ENCODE measurements at regions not wholly inside any gene's neighbourhood (a gene's known extent, or its start where the extent isn't known, plus 50 kb on each side); places are given as distances from the start of the nearest gene placed in this dataset.

DNA sequence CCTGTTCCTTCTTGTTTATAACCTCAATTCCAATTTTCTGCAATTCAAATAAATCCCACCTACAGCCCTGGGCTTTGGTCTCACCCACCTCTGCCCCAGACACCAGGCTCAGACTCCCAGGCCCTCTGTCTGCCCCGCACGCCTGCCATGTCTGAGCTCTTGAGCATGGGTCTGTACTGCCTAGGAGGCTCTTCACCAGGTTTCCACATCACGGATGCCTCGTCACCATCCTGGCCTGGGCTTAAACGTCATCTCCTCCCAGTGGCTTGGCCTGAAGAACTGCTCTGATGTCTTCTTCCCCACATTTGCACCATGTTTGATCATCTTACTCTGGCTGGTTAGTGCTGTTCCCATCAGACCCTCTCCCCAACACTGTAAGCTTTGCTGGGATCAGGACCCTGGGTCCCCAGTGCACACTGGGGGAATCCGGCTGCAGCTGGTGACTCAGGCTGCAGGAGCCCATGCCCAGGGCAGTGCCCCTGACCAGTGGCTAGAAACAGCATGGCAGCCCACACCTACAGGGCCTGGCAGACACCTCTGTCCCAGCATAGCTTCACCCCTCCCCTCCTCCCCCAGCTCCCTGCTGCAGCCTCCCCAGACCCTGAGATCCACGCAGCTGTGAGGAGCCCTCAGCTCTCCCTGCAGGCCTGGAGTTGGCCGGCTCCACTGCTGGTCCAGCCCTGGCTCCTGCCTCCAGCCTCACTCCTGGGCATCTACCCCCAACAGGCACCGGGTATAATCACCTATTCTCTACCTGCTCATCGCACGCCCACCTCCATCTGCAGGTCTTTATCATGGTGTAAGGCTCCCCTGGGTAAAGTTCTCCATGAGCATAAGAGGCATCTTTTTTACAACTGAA, 162.8 kb upstream of the NSMCE3 start:
- ChIA-PET CTCF (interaction anchor here (0.6 kb wide), 1 partner anchor 457 kb away, joined by 4 read pairs; no protein-coding TSS in a partner anchor), POLR2A (no interaction called here)
- Histone ChIP-seq H3K4me3 (ENCODE audit: low read depth, low read length) (no peak overlapping the region), H3K4me1 (ENCODE audit: control insufficient read depth, insufficient read depth, low read length) (no peaks in the 10 kb centered on the region), H3K27ac (ENCODE audit: extremely low read depth, low read depth, low read length) (no peak overlapping the region), H3K36me3 (ENCODE audit: control insufficient read depth in 2 of 2, insufficient read depth in 1 of 2, low read length in 2 of 2) (no peaks in the 10 kb centered on the region), H3K9me3 (ENCODE audit: control insufficient read depth, insufficient read depth, low read depth, low read length) (no peaks in the 10 kb centered on the region)
- TF ChIP-seq ZNF548 (tag by site-specific recombination; IDR thresholded peaks at IDR 0.05) (no peak), SALL2 (tag by site-specific recombination; IDR thresholded peaks at IDR 0.05; ENCODE audit: borderline replicate concordance) (no peak), GFI1B (tag by site-specific recombination; IDR thresholded peaks at IDR 0.05) (no peak), TRIM28 (IDR thresholded peaks at IDR 0.05; ENCODE audit: borderline replicate concordance, low read length) (no peak), ZBTB8A (tag by site-specific recombination; IDR thresholded peaks at IDR 0.05) (no peak), MYNN (tag by site-specific recombination; IDR thresholded peaks at IDR 0.05; ENCODE audit: borderline replicate concordance) (no peak), ZNF776 (tag by site-specific recombination; IDR thresholded peaks at IDR 0.05; ENCODE audit: borderline replicate concordance) (no peak), ZFP69B (tag by site-specific recombination; IDR thresholded peaks at IDR 0.05) (no peak)
- TF ChIP-seq, protein P1, sequence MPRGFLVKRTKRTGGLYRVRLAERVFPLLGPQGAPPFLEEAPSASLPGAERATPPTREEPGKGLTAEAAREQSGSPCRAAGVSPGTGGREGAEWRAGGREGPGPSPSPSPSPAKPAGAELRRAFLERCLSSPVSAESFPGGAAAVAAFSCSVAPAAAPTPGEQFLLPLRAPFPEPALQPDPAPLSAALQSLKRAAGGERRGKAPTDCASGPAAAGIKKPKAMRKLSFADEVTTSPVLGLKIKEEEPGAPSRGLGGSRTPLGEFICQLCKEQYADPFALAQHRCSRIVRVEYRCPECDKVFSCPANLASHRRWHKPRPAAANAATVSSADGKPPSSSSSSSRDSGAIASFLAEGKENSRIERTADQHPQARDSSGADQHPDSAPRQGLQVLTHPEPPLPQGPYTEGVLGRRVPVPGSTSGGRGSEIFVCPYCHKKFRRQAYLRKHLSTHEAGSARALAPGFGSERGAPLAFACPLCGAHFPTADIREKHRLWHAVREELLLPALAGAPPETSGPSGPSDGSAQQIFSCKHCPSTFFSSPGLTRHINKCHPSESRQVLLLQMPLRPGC (tag by site-specific recombination; IDR thresholded peaks at IDR 0.05) = no peak

GRCh38 chr15:29430831-29431230, 161.2 kb upstream of the NSMCE3 start:
- POLR2A ChIA-PET = no interaction called here

GRCh38 chr15:29430124-29430523, 160.5 kb upstream of the NSMCE3 start:
- CTCF ChIA-PET = no interaction called here
- no peak overlapping the region for H3K27ac ChIP-seq (ENCODE audit: extremely low read depth, low read depth, low read length)

More at GRCh38 chr15:29430831-29431230, 161.2 kb upstream of the NSMCE3 start:
- no peaks in the 10 kb centered on the region for H3K9me3 ChIP-seq (ENCODE audit: control insufficient read depth, insufficient read depth, low read depth, low read length)
- TF ChIP-seq ZNF664 (tag by site-specific recombination; IDR thresholded peaks at IDR 0.05) = no peak
- TF ChIP-seq ZFHX2 (tag by site-specific recombination; conservative IDR thresholded peaks at IDR 0.05) = no peak
- H3K27ac ChIP-seq (ENCODE audit: extremely low read depth, low read depth, low read length) = no peak overlapping the region
- CTCF ChIA-PET = no interaction called here
- no peak overlapping the region for H3K4me3 ChIP-seq (ENCODE audit: low read depth, low read length)
- H3K36me3 ChIP-seq (ENCODE audit: control insufficient read depth in 2 of 2, insufficient read depth in 1 of 2, low read length in 2 of 2) = no peaks in the 10 kb centered on the region
- no peaks in the 10 kb centered on the region for H3K4me1 ChIP-seq (ENCODE audit: control insufficient read depth, insufficient read depth, low read length)

DNA sequence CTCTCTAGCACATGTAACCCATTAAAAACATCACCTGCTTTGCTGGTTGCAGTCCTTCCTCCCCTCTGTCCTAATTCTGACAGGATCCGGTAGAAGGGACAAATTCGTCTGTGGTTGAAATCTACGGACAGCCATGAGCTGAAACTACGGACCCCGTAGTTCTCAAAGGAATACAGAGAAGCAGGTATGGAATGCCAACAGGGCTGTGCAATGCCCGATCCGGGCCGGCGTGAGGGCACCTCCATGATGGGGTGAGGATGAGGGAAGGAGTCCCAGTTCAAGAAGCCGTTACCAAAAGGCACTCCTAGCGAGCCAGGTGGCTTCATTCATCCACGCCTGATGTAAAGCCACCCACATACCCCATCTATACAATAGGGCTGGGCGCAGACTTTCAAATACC, 160.0 kb upstream of the NSMCE3 start:
- Histone ChIP-seq H3K27ac (ENCODE audit: extremely low read depth, low read depth, low read length) (no peak overlapping the region), H3K36me3 (ENCODE audit: control insufficient read depth in 2 of 2, insufficient read depth in 1 of 2, low read length in 2 of 2) (no peaks in the 10 kb centered on the region), H3K4me3 (ENCODE audit: low read depth, low read length) (no peak overlapping the region), H3K9me3 (ENCODE audit: control insufficient read depth, insufficient read depth, low read depth, low read length) (no peaks in the 10 kb centered on the region), H3K4me1 (ENCODE audit: control insufficient read depth, insufficient read depth, low read length) (no peaks in the 10 kb centered on the region)
- CTCF ChIA-PET = no interaction called here
- TF ChIP-seq, protein P2, sequence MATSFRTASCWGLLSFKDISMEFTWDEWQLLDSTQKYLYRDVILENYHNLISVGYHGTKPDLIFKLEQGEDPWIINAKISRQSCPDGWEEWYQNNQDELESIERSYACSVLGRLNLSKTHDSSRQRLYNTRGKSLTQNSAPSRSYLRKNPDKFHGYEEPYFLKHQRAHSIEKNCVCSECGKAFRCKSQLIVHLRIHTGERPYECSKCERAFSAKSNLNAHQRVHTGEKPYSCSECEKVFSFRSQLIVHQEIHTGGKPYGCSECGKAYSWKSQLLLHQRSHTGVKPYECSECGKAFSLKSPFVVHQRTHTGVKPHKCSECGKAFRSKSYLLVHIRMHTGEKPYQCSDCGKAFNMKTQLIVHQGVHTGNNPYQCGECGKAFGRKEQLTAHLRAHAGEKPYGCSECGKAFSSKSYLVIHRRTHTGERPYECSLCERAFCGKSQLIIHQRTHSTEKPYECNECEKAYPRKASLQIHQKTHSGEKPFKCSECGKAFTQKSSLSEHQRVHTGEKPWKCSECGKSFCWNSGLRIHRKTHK (tag by site-specific recombination; IDR thresholded peaks at IDR 0.05) = no peak
- no peak for TF ChIP-seq ZNF112 (tag by site-specific recombination; IDR thresholded peaks at IDR 0.05)
- TF ChIP-seq ZBTB1 (tag by site-specific recombination; IDR thresholded peaks at IDR 0.05) = no peak
- no peak for TF ChIP-seq ZNF664 (tag by site-specific recombination; IDR thresholded peaks at IDR 0.05)
- TF ChIP-seq ZNF354C (tag by site-specific recombination; IDR thresholded peaks at IDR 0.05; ENCODE audit: borderline replicate concordance, low read depth) = no peak
- no peak for TF ChIP-seq ZNF624 (tag by site-specific recombination; IDR thresholded peaks at IDR 0.05)
- POLR2A ChIA-PET = interaction anchor here (0.5 kb wide), 1 partner anchor 313 kb away, joined by 3 read pairs; no protein-coding TSS in a partner anchor

More at GRCh38 chr15:29430124-29430523, 160.5 kb upstream of the NSMCE3 start:
- Histone ChIP-seq H3K9me3 (ENCODE audit: control insufficient read depth, insufficient read depth, low read depth, low read length) (no peaks in the 10 kb centered on the region), H3K4me1 (ENCODE audit: control insufficient read depth, insufficient read depth, low read length) (no peaks in the 10 kb centered on the region), H3K4me3 (ENCODE audit: low read depth, low read length) (no peak overlapping the region), H3K36me3 (ENCODE audit: control insufficient read depth in 2 of 2, insufficient read depth in 1 of 2, low read length in 2 of 2) (no peaks in the 10 kb centered on the region)
- no peak for TF ChIP-seq ZNF121 (tag by site-specific recombination; IDR thresholded peaks at IDR 0.05)
- POLR2A ChIA-PET = interaction anchor here (0.5 kb wide), 1 partner anchor 313 kb away, joined by 3 read pairs; no protein-coding TSS in a partner anchor
